H1 (cell line): ENCODE measurements at regions not wholly inside any gene's neighbourhood (a gene's known extent, or its start where the extent isn't known, plus 50 kb on each side); places are given as distances from the start of the nearest gene placed in this dataset.

ENCODE experiments used
- MAFK ChIP-seq: IDR thresholded peaks from 2 replicates; pipeline ENCODE4 v1.6.1; 2012; ENCODE audit warnings: low read depth, mild to moderate bottlenecking, improper control_type of control experiment, low read length
- NRF1 ChIP-seq: IDR thresholded peaks from 2 replicates; pipeline ENCODE4 v1.6.1; 2011; ENCODE audit warnings: mild to moderate bottlenecking, low read depth, low read length, improper control_type of control experiment

DNA sequence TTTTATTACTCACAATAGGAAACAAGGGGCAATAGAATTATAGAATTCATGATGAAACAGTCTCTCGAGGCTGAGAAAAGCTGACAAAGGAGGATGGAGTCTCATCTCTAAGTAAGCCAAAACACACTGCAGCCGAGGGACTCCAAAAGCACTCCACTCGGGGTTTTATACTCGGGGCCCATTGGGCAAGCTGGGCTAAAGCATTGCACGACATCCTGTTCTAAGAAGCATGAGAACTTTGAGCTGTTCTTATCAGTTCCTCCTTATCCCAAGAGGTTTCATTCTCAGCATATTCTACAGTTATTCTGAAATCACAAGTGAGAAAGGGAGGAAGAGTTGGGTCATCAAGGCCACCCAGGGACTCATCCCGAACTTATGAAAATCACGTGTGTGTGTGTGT lies 1475.5 kb downstream of the PCDH18 start (continued):
- no peak for TF ChIP-seq NRF1
- TF ChIP-seq MAFK: no peak
